Fibroblast of mammary gland (primary cell): ENCODE measurements at regions not wholly inside any gene's neighbourhood (a gene's known extent, or its start where the extent isn't known, plus 50 kb on each side); places are given as distances from the start of the nearest gene placed in this dataset.
A peak's percentile ranks its signal among the peaks of the same experiment; 100 is the strongest.
"Not testable (repeated sequence)": the region's sequence is repeated elsewhere in the genome, so short reads cannot be mapped to it uniquely, and the experiment has no call there.

Experiments
- DNase-seq: peaks from one replicate; pipeline ENCODE4 v3.0.0-alpha.2; 2010; ENCODE audit warnings: low read depth
- H3K4me3 ChIP-seq: 2 replicates; pipeline ENCODE4 v1.5.1; 2011; ENCODE audit warnings: low read depth, mild to moderate bottlenecking, low read length, moderate library complexity; ENCODE audit not compliant: control insufficient read depth
- TF ChIP-seq, protein P1 (sequence below): conservative IDR thresholded peaks from 2 replicates; pipeline ENCODE4 v1.5.1; 2011; ENCODE audit warnings: low read depth, low read length, inconsistent platforms; ENCODE audit not compliant: control insufficient read depth, insufficient read depth

DNA sequence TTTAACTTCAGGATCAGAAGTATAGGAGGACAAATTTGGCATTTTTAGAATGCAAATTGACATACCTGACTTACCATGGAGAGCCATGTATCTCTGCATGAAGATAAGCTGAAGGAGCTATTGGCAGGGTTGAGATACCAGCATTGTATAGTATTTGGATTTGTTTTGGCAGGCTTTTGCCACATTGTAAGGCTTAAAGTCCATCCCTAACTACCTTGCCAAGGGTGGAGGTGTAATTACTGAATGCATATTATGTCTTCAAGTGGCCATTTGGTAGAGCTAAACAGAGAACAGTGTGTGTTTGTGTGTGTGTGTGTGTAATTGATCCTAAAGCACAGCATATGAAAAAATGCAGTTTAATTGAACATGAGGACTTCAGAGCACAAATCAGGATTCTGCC is 324.7 kb downstream of the FAM170A start:
- H3K4me3 ChIP-seq = no peak overlapping the region
- DNase-seq = no peak
- TF ChIP-seq, protein P1, sequence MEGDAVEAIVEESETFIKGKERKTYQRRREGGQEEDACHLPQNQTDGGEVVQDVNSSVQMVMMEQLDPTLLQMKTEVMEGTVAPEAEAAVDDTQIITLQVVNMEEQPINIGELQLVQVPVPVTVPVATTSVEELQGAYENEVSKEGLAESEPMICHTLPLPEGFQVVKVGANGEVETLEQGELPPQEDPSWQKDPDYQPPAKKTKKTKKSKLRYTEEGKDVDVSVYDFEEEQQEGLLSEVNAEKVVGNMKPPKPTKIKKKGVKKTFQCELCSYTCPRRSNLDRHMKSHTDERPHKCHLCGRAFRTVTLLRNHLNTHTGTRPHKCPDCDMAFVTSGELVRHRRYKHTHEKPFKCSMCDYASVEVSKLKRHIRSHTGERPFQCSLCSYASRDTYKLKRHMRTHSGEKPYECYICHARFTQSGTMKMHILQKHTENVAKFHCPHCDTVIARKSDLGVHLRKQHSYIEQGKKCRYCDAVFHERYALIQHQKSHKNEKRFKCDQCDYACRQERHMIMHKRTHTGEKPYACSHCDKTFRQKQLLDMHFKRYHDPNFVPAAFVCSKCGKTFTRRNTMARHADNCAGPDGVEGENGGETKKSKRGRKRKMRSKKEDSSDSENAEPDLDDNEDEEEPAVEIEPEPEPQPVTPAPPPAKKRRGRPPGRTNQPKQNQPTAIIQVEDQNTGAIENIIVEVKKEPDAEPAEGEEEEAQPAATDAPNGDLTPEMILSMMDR = no peak

DNA sequence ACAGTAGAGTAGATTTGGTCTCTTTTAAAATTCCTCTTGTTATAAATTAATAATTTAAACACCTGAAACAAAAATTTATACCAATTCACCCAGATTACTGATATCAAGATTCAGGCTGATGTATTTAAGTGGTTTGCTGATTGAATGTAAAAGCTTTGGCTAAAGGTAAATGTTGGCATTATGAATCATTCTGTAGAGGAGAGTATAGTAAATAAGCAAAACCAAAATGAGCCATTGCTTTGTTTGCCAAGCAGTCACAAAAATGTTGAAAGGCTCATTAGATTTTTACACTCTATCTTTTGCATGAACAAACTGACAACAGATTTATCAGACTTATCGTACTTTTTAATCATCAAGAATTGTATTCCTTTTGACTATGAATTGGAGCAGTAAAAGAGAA is 332.6 kb downstream of the FAM170A start:
- TF ChIP-seq, protein P1 = no peak
- DNase-seq = no peak

DNA sequence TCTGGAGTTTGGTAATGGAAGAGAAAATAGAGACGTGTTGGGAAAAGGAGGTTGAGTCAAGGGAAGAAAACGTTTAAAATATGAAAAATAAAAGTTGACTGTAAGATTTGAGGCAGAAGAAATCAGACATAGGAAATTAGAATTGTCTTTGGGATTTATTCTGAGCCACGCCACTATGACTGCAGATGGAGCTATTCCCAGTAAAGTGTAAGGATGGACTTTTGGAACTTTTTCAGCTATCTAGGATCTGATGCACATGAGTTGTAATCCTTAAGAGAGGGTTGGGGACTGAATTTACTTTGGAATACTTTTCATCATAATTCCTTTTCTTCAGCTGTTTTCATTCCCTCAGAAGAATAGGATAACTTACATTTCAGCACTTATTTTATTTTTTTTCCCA is 336.7 kb downstream of the FAM170A start:
- TF ChIP-seq, protein P1 = peak; percentile 46
- H3K4me3 ChIP-seq = no peak overlapping the region
- DNase-seq = peak; percentile 46

More for the DNA sequence above, 332.6 kb downstream of the FAM170A start:
- H3K4me3 ChIP-seq = no peak overlapping the region

DNA sequence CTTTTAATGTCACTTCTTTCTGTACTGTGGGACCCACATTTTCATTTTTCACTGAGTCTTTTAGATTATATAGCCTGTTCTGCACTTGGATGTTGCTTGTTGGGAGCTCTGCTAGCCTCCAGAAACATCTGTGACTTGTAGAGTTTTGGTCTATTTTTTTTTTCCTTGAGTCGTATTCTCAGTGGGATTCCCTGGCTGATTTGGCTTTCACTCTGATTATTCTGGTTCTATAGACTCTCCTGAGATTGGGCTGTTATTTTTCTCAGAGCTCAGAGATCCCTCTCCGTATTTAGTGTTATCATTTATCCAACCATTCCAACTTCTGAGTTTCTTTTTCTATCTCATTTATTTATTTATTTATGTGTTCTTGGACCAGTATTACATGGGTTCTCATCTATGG is 339.3 kb downstream of the FAM170A start:
- H3K4me3 ChIP-seq = no peak overlapping the region

DNA sequence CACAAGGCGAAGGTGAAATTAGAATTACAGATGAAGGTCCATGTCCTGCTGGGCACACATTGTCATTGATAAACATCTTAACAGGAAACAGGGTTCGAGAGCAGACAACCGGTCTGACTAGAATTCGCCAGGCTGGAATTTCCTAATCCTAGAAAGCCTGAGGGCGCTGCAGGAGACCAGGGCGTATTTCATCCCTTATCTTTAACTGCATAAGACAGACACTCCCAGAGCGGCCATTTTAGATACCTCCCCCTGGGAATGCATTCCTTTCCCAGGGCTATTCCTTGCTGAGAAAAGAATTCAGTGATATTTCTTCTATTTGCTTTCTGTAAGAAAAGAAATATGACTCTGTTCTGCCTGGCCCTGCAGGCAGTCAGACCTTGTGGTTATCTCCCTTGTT is 357.7 kb downstream of the FAM170A start:
- not testable (repeated sequence) for DNase-seq, H3K4me3 ChIP-seq

More for the DNA sequence above, 339.3 kb downstream of the FAM170A start:
- DNase-seq = no peak
- TF ChIP-seq, protein P1 = no peak

DNA sequence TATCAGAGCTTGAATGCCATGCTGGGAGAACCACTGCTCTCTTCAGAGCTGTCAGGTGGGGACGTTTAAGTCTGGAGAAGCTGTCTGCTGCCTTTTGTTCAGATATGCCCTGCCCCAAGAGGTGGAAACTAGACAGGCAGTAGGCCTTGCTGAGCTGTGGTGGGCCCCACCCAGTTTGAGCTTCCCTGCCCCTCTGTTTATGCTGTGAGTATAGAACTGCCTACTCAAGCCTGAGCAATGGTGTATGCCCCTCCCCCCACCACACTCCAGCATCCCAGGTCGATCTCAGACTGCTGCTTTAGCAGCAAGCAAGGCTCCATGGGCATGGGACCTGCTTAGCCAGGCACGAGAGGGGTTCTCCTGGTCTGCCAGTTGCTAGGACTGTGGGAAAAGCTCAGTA is 362.3 kb downstream of the FAM170A start:
- no peak for DNase-seq
- TF ChIP-seq, protein P1 = no peak
- H3K4me3 ChIP-seq = no peak overlapping the region

DNA sequence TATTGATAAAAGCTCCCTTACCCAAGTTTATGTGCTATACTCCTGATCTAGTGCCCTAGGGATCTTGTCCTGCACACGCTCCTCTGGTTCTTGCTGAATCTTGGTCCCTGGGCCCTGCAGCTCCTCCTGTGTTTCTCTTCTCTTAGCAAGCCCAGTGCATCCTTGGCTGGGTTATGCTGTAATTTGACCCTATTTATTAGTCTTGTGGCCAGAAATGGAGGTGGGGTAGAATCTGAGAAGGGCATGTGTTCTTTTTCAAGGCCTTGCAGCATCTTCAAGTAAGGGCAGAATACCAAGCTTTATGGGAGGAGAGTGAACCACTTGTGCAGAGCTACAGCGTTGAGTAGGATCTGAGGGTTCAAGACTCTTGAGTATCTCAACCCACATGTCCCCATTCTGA is 366.8 kb downstream of the FAM170A start:
- TF ChIP-seq, protein P1 = no peak
- H3K4me3 ChIP-seq = no peak overlapping the region
- peak; percentile 27 for DNase-seq
